ENCODE measurements at regions not wholly inside any gene's neighbourhood (a gene's known extent, or its start where the extent isn't known, plus 50 kb on each side); places are given as distances from the start of the nearest gene placed in this dataset.
"Not testable (repeated sequence)": the region's sequence is repeated elsewhere in the genome, so short reads cannot be mapped to it uniquely, and the experiment has no call there.

- DNase-seq, result no peak
These were observed 128.8 kb downstream of the RASSF10 start for GRCh38 chr11:13137844-13138301.

GRCh38 chr11:13139085-13139484 is 130.0 kb downstream of the RASSF10 start:
- not testable (repeated sequence) for DNase-seq

DNA sequence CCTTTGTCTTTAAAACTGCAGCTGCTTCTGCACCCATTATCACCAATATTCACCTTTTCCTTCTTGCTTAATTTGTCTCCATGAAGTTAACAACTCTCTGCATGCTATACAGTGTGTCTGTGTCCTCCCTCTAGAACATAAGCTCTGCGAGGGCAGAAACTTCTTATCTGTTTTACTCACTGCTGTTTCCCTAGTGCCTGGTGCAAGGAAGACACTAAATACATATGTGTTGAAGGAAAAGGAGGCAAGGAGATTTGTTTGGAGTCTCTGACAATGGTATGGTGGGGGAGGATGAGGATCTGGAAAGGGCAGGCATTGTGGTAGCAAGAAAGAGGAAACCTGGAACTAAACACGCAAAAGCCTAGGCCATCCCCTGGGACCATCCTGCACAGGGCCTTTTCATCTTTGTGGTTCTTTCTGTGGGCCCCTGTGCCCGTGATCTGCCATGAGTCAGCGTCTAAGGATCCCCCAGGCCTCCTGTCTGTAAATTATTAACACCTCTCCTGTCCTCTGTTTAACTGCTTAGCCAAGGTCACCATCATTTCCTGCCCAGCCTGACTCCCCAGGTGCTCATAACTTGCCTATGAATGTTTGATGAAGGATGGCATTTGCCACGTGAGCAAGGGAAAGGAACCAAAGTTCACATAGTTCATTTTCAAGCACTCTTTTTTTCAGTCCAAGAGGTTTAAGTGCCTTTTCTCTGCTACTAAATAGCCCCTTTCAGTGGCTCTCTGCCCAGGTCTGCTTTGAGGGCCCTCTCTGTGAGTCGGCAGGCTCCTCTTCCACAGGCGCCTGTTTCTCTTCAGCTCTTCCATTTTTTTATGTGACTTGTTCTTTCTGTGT is 131.1 kb downstream of the RASSF10 start:
- DNase-seq, result no peak

GRCh38 chr11:13140873-13141655 is 131.9 kb downstream of the RASSF10 start:
- peak; percentile 18 for DNase-seq

GRCh38 chr11:13141731-13142709 is 132.9 kb downstream of the RASSF10 start:
- no peak for DNase-seq

DNA sequence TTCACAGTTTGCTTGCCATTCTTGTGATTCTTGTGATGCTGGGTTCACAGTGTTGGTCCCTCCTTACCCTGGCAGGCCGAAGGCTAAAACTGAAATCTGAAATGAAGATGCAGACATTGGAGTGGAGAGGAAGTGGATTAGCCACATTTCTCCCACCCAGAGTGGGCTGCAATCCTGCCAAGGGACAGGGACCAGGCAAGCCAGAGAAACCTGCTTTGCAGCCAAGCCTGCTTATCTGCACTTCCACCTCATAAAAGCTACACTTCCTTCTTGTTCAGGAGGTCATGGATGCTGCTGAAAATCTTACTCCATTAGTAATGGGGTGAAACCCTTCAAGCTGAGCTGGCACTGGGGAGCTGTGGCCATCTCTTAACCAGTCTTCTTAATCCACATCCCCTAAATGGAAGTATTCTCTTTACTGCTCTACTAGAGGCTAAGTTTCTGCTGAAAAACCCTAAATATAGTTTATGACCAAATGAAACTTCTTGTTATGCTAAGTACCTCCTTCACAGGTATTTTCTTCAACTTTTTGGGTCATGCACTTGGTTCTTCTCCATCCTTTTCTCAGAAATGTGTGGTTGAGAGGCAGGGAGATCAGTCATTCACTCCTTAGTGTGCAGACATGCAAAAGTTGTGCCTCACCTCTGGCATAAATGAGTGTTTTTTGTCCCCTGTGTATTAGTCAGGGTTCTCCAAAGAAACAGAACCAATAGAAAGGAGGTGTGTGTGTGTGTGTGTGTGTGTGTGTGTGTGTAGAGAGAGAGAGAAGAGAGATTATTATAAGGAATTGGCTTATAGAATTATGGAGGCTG is 133.9 kb upstream of the BMAL1 start:
- peak; percentile 8 for DNase-seq

- DNase-seq, result no peak
These were observed 132.1 kb upstream of the BMAL1 start for GRCh38 chr11:13145461-13145860.

- no peak for DNase-seq
These were observed 127.6 kb upstream of the BMAL1 start for GRCh38 chr11:13149991-13150390.

- no peak for DNase-seq
These were observed 127.1 kb upstream of the BMAL1 start for GRCh38 chr11:13150487-13150886.

DNA sequence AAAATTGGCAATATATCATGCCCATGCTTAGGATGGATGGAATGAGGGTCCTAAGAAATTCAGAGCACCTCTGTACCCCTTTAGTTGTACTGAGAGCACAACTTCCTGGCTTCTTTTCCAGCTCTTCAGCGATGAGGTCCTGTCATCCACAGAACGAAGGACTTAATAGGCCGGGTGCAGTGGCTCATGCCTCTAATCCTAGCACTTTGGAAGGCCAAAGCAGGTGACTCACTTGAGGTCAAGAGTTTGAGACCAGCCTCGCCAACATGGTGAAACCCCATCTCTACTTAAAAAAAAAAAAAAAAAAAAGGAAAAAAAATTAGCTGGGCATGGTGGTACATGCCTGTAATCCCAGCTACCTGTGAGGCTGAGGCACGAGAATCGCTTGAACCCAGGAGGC is 125.3 kb upstream of the BMAL1 start:
- DNase-seq, result no peak

DNA sequence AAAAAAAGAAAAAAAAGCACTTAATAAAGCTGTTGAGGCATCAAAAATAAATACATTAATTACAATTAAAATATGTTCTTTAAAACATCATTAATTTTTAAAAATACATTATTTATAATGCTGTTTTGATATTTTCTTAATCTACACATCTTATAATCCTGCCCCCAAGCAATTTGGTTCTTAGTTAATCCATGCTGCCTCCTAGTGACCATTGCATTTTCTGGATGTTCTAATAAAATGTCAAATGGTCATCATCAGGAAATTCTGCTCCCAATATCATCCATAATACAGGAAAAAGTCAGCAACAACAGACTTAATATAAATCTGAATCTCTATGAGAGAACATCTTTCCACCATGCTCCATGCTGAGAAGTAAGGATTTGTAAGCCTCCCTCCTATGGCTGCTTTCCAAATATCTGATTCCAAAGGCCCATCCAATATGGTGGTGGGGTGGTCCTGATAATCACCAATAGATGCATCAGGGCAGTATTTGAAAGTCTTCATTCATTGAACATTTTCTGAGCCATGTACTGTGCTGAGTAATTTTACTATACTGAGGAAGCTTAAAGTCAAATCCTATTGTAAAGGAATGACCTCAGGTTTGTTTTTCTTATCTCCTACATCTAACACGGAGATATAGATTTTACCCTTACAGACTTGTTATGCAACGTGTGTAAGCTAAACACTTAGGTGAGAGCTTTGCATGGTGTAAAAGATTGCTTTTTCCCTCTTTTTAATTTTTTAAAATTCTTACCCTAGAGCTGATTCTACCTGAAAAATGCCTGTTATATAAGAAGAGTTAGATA is 124.7 kb upstream of the BMAL1 start:
- DNase-seq, result no peak

DNA sequence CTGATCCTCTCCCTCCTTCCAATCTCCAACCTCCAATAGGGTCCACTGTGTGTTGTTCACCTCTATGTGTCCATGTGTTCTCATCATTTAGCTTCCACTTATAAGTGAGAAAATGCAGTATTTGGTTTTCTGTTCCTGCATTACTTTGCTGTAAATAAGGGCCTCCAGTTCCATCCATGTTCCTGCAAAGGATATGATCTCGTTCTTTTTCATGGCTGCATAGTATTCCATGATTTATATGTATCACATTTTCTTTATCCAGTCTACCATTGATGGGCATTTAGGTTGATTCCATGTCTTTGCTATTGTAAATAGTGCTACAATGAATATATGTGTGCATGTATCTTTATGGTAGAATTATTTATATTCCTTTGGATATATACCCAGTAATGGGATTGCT is 123.2 kb upstream of the BMAL1 start:
- DNase-seq, result not testable (repeated sequence)

GRCh38 chr11:13160346-13160745 is 117.2 kb upstream of the BMAL1 start:
- no peak for DNase-seq

GRCh38 chr11:13160806-13161205 is 116.8 kb upstream of the BMAL1 start:
- DNase-seq, result no peak

DNA sequence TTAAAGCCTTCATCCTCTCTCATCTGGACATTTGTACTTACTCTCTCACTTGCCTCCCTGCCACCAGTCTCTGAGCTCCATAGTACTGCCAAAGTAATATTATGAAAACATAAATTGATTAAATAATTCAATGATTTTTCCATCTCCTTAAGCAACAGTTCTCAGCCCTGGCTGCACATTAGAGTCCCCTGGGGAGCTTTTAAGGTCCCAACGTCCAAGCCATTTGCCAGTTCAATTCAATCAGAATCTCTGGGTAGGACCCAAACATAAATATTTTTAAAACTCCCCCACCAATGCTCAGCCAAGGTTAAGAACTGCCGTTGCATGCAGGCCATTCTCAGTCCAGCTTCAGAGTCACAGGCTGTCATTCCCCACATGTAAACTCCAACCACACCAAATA is 114.4 kb upstream of the BMAL1 start:
- DNase-seq, result no peak

- no peak for DNase-seq
These were observed 111.6 kb upstream of the BMAL1 start for GRCh38 chr11:13166036-13166435.

- no peak for DNase-seq
These were observed 109.3 kb upstream of the BMAL1 start for GRCh38 chr11:13168271-13168670.

GRCh38 chr11:13169709-13170108 is 107.9 kb upstream of the BMAL1 start:
- no peak for DNase-seq

GRCh38 chr11:13174090-13174489 is 103.5 kb upstream of the BMAL1 start:
- DNase-seq, result no peak

DNA sequence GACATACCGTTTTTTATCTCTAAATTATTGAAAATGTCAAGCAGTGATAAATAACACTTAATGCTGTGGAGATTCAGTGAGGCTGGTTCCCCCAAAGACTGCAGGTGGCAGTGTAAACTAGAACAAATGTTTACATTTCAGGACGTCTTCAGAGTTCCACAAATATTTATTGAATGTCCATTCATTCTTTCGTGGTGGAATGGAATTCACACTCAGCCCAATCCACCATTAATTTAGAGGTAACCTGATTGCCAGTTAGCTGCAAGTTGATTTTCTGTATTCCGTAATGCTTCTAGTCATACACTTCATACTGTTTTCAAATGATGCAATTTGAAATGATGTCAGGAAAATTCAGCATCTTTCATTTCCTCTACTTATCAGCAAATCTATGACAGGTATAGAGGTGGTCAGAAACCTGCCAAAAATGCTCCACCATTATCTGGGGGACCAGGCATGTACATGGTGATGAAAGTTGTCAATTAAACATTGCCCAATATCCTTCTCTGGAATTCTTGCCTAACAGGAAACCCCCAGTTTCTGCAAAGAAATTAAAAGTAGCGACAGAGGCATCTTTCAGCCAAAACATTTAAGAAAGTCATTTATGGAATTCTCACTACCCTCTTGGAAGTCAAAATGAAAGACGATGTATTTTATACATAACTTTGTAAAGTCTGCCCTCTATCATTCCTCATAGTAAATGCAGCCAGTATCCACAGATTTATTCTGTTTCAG is 94.3 kb upstream of the BMAL1 start:
- peak; percentile 19 for DNase-seq
